22Rv1 (cell line): ENCODE measurements at regions not wholly inside any gene's neighbourhood (a gene's known extent, or its start where the extent isn't known, plus 50 kb on each side); places are given as distances from the start of the nearest gene placed in this dataset.

ENCODE experiments used
- CTCF ChIP-seq: fragments of 450-650 bp; IDR thresholded peaks from 2 replicates; pipeline ENCODE4 v1.5.1; 2017; ENCODE audit warnings: mild to moderate bottlenecking
- ZFX ChIP-seq: fragments of 450-650 bp; IDR thresholded peaks from 2 replicates; pipeline ENCODE4 v1.6.1; 2017; ENCODE audit warnings: antibody characterized with exemption, borderline replicate concordance

DNA sequence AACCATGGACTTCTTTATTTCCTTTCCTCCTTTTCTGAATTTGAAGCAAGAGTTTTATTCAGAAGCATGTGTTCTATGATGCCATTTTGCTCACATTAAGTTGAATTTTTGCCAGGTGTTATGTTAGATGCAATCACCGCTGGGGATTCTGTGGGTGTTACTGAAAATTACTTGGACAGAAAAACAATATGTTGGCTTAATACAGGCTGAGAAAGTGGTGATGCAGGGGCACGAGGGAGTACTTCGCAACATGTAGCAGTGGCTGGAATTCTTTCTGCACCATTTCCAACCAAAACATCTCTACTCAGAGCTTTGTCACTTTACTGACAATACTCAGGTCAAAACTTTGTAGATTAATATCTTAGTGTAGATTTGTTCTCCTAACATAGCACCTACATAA lies 109.2 kb upstream of the PCDH18 start:
- TF ChIP-seq ZFX = no peak
- TF ChIP-seq CTCF = no peak
